Lower leg skin (tissue), 4 donors: ENCODE measurements at regions not wholly inside any gene's neighbourhood (a gene's known extent, or its start where the extent isn't known, plus 50 kb on each side); places are given as distances from the start of the nearest gene placed in this dataset.

Experiments used
- DNase-seq, 2 donors: peaks; one replicate each; pipeline ENCODE4 v3.0.0-alpha.2; 2019; ENCODE audit warnings: low spot score in 2 of 2
- H3K4me3 ChIP-seq: fragments of 200-600 bp; sonication (generic); 2 replicates; pipeline ENCODE4 v1.5.1; 2017; ENCODE audit warnings: mild to moderate bottlenecking, low read depth; ENCODE audit not compliant: poor library complexity, severe bottlenecking
- POLR2A ChIP-seq, 2 donors: fragments of 450-650 bp; IDR thresholded peaks; one replicate each; pipeline ENCODE4 v1.6.1; 2016 to 2017; ENCODE audit warnings: antibody characterized with exemption in 2 of 2, mild to moderate bottlenecking in 1 of 2, moderate library complexity in 1 of 2
- WGBS, 2 donors: methylation state at CpG; one replicate each; pipeline ENCODE4 v1.1.5; 2018; 5-methylcytosine and 5-hydroxymethylcytosine counted together
- intact Hi-C: fragments of 100-400 bp; cut with DNase I; formaldehyde crosslinking; loops from one replicate; pipeline ENCODE4 v1.15.0; 2023; ENCODE audit warnings: low total_unique reads
- TF ChIP-seq, protein P1 (sequence below), 3 donors: fragments of 450-650 bp; IDR thresholded peaks; one replicate each; pipeline ENCODE4 v1.5.1; 2016; ENCODE audit warnings: antibody characterized with exemption in 3 of 3, mild to moderate bottlenecking in 3 of 3, moderate library complexity in 2 of 3

DNA sequence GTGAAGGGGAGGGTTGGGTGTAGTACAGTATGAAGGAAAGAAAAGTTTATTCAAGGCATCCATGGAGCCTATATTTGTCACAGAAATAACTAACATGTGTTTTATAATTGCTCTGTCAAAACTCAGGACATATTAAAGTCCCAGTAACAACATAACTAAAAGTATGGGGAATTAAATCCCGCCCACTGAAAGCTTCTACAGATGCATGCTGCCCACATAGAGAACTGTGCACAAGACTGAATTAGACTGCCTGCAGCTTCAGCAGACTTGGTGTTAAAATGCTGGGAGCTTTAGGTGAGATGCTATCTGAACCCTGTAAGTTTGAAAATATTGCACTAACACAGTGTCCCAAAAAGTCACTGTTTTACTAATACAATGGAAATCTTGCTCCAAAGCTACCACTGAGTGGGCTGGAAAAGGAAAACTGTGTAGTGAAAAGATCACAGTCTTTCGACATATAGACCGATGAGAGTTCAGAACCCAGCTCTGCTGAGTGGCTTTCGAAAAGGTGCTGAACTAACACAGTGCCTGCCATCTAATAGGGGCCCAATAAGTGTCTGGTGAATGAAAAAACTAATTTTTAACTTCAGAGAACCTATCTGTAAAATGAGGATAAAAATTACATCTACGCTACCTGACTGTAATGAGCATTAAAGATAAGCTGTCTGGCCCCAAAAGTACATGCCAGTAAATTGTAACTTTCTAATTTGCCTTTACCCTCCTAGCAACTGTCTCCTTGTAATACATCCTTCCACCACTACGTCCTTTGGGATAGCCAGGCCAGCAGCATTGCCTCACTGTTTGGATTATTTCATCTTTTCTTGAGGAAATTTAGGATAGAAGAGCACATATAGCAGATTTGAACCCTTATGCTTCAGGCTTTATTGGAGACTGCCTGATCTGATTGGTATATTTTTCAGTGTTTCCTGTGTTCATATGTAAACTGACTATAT is 237.6 kb downstream of the BCAT1 start:
- WGBS, 2 donors = 89 to 94% methylated on average over 6 of the region's 6 CpGs
- DNase-seq = no peak
- no peak overlapping the region for H3K4me3 ChIP-seq
- intact Hi-C loops = no loop called here
- TF ChIP-seq, protein P1, sequence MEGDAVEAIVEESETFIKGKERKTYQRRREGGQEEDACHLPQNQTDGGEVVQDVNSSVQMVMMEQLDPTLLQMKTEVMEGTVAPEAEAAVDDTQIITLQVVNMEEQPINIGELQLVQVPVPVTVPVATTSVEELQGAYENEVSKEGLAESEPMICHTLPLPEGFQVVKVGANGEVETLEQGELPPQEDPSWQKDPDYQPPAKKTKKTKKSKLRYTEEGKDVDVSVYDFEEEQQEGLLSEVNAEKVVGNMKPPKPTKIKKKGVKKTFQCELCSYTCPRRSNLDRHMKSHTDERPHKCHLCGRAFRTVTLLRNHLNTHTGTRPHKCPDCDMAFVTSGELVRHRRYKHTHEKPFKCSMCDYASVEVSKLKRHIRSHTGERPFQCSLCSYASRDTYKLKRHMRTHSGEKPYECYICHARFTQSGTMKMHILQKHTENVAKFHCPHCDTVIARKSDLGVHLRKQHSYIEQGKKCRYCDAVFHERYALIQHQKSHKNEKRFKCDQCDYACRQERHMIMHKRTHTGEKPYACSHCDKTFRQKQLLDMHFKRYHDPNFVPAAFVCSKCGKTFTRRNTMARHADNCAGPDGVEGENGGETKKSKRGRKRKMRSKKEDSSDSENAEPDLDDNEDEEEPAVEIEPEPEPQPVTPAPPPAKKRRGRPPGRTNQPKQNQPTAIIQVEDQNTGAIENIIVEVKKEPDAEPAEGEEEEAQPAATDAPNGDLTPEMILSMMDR (IDR thresholded peaks at IDR 0.05) = no peak
- no peak for TF ChIP-seq POLR2A (IDR thresholded peaks at IDR 0.05)

DNA sequence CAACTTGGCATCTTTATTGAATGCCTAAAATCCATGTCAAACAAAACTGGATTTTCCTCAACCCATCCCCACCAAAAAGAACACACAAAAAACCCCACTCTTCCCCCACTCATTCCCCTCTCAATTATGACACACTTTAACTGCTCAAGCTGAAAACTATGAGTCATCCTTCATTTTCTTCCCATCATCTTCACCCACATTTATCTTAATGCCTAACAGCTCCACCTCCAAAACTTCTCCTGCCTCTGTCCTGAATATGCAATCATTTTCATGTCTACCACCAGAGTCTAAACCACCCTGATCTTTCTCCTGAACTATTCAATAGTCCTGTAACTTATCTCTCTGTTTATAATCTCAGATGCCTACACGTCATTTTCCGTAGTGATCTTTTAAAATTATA is 239.7 kb downstream of the BCAT1 start:
- no peak for TF ChIP-seq POLR2A (IDR thresholded peaks at IDR 0.05)
- TF ChIP-seq, protein P1 (IDR thresholded peaks at IDR 0.05) = no peak
- DNase-seq = no peak
- WGBS, 2 donors = 87 to 89% methylated on average over 2 of the region's 2 CpGs
- intact Hi-C loops = no loop called here
- no peak overlapping the region for H3K4me3 ChIP-seq

DNA sequence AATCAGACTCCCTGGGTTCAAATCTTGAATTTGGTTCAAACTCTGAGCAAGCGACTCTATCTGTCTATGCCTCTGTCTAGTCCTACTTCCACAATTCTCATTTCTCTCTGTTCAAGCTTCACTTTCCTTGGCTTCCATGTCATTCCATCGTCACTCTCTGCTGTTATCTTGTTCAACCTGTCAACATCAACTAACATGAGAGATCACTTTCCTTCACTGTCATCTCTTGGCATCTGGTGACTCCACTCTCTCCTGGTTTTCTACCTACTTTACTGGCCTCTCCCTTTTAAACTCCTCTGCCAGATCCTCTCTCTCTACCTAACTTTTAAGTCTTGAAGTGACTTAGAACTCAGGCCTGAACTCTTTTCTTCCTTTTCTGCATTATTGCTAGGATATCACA is 240.2 kb downstream of the BCAT1 start:
- intact Hi-C loops = no loop called here
- WGBS, 2 donors = 30 to 69% methylated on average over 2 of the region's 2 CpGs
- no peak for DNase-seq
- no peak for TF ChIP-seq POLR2A (IDR thresholded peaks at IDR 0.05)
- TF ChIP-seq, protein P1 (IDR thresholded peaks at IDR 0.05) = no peak
- H3K4me3 ChIP-seq = no peak overlapping the region

DNA sequence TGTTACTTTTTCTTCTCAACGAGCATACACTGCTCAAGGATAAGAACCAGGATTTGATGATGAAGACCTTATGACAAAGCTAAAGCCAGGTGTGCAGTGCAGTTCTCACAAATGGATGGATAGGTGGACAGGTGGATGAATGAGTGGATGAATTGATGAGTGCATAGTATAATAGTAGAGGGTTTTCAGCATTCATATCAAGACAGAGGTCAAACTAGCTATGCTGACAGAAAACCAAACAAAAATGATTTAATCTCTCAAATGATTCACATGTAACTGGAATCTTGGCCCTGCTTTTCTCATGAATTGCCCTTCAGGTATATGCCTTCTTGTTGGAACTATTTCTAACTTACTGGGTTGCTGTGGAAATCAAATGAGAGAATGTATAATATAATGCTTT is 240.9 kb downstream of the BCAT1 start:
- DNase-seq = no peak
- 0 to 37% methylated on average over 1 of the region's 1 CpG for WGBS, 2 donors
- TF ChIP-seq, protein P1 (IDR thresholded peaks at IDR 0.05) = no peak
- TF ChIP-seq POLR2A (IDR thresholded peaks at IDR 0.05) = no peak
- intact Hi-C loops = no loop called here
- H3K4me3 ChIP-seq = no peak overlapping the region

DNA sequence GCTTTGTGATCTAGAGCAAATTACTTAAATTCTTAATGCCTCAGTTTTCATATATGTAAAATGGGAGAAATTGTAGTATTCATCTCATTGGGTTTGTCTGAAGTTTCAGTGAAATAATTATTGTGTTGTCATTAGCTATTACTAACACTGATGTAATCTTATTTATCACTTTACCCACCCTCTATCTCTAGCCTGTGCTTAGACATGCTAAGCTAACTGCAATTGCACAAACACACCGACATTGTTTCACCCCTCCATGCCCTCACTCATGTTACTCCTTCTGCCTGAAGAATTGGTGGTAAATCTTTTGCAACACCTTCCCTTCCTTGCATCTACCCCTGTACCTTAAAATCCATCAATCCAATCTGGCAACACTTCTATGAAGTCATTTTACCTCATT is 241.6 kb downstream of the BCAT1 start:
- no peak for DNase-seq
- 77 to 79% methylated on average over 1 of the region's 1 CpG for WGBS, 2 donors
- intact Hi-C loops = no loop called here
- no peak for TF ChIP-seq POLR2A (IDR thresholded peaks at IDR 0.05)
- TF ChIP-seq, protein P1 (IDR thresholded peaks at IDR 0.05) = no peak
- no peak overlapping the region for H3K4me3 ChIP-seq
